Fibroblast of the aortic adventitia (primary cell): ENCODE measurements at regions not wholly inside any gene's neighbourhood (a gene's known extent, or its start where the extent isn't known, plus 50 kb on each side); places are given as distances from the start of the nearest gene placed in this dataset.

Experiments
- DNase-seq: peaks from one replicate; pipeline ENCODE4 v3.0.0-alpha.2; 2010; ENCODE audit warnings: low read depth
- H3K4me3 ChIP-seq: 2 replicates; pipeline ENCODE4 v1.5.1; 2011; ENCODE audit warnings: low read depth, mild to moderate bottlenecking, control low read depth, low read length, moderate library complexity
- TF ChIP-seq, protein P1 (sequence below): IDR thresholded peaks from 2 replicates; pipeline ENCODE4 v1.5.1; 2011; ENCODE audit warnings: mild to moderate bottlenecking, low read length, control low read depth, inconsistent platforms; ENCODE audit not compliant: insufficient read depth

DNA sequence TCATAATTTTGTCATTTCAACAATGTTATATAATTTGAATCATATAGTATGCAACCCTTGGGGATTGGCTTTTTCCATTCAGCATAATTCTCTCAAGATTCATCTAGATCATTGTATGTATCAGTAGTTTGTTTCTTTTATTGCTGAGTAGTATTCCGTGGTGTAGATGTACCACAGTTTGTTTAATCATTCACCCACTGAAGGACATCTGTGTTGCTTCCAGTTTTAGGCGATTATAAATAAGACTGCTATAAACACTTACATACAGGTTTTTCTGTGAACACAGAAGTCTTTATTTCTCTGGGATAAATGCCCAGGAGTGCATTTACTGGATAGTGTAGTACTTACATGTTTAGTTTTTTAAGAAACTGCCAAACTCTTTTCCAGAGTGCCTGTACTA is 374.1 kb downstream of the DEPDC1B start:
- TF ChIP-seq, protein P1, sequence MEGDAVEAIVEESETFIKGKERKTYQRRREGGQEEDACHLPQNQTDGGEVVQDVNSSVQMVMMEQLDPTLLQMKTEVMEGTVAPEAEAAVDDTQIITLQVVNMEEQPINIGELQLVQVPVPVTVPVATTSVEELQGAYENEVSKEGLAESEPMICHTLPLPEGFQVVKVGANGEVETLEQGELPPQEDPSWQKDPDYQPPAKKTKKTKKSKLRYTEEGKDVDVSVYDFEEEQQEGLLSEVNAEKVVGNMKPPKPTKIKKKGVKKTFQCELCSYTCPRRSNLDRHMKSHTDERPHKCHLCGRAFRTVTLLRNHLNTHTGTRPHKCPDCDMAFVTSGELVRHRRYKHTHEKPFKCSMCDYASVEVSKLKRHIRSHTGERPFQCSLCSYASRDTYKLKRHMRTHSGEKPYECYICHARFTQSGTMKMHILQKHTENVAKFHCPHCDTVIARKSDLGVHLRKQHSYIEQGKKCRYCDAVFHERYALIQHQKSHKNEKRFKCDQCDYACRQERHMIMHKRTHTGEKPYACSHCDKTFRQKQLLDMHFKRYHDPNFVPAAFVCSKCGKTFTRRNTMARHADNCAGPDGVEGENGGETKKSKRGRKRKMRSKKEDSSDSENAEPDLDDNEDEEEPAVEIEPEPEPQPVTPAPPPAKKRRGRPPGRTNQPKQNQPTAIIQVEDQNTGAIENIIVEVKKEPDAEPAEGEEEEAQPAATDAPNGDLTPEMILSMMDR, result no peak
- no peak overlapping the region for H3K4me3 ChIP-seq
- DNase-seq, result no peak

DNA sequence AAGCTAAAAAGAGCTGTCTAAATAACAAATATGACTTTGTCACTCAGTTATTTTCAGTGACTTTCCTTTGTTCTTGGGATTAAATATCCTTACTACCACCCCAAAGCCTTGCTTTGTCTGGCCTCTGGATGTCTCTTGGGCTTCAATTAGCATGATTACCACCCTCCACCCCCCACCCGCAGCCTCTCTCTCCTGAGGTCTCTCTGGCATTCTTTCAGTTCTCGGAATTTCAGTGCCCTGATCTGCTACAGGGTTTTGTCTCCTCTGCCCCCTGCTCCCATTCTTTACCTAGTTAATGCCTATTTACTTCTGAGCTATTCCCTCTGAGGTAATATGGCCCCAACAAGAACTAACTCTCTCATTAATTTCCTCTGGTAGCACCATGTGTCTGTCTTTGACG is 376.4 kb downstream of the DEPDC1B start:
- no peak overlapping the region for H3K4me3 ChIP-seq
- DNase-seq, result no peak
- TF ChIP-seq, protein P1, result no peak

DNA sequence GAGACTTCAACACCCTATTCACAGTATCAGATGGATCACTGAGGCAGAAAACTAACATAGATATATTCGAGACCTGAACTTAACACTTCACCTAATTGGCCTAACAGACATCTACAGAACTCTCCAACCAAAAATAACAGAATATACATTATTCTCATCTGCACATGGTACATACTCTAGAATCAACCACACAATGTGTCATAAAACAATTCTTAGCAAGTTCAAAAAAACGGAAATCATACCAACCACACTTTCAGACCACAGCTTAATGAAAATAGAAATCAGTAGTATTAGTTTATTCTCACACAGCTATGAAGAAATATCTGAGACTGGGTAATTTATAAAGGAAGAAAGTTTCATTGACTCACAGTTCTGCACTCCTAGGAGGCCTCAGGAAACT is 387.9 kb downstream of the DEPDC1B start:
- no peak for DNase-seq
- no peak overlapping the region for H3K4me3 ChIP-seq
- TF ChIP-seq, protein P1, result no peak

DNA sequence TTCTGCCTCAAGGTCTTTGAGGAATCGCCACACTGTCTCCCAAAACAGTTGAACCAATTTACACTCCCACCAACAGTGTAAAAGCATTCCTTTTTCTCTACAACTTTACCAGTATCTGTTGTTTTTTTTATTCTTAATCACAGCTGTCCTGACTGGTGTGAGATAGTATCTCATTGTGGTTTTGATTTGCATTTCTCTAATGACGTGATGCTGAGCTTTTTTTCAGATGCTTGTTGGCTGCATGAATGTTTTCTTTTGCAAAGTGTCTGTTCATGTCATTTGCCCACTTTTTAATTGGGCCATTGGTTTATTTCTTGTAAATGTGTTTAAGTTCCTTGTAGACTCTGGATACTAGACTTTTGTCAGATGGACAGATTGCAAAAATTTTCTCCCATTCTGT is 400.0 kb downstream of the DEPDC1B start:
- DNase-seq, result no peak
- H3K4me3 ChIP-seq, result no peak overlapping the region
- TF ChIP-seq, protein P1, result no peak

DNA sequence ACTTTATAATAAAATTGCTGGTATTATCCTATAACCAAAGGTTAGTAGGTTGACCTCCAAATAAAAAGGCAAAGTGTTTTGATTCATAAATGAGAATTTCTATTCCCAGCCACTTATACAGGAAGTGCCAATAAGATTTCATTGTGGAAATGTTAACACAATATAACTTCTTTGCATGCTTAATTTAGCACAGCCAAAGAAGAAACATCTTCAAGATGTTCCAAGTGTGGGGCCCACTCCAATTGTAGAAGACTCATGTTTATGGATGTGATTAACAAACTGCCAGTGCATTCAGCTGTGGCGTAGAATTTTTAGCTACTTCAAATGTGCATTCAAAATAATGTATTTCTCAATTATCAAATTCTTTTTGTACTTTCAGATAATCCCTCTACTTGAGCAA is 402.3 kb downstream of the DEPDC1B start:
- no peak overlapping the region for H3K4me3 ChIP-seq
- DNase-seq, result no peak
- TF ChIP-seq, protein P1, result no peak

DNA sequence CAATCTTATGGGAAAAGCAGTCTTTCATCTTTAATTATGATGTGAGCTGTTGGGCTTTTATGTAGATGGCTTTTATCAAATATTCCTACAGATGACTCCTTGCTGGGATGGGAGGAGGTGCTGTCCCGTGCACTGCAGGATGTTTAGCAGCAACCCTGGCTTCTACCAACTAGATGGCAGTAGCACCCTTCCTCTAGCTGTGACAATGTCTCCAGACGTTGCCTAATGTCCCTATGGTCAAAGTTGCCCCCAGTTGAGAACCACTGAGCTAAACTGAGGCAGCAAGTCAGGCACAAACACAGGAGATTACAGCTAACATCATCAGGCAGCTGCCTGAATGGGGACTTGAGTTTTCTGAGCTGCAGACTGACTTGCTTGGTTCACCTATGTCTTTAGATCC is 401.9 kb upstream of the PDE4D start:
- TF ChIP-seq, protein P1, result peak; percentile 60
- peak; percentile 52 for DNase-seq
- no peak overlapping the region for H3K4me3 ChIP-seq

DNA sequence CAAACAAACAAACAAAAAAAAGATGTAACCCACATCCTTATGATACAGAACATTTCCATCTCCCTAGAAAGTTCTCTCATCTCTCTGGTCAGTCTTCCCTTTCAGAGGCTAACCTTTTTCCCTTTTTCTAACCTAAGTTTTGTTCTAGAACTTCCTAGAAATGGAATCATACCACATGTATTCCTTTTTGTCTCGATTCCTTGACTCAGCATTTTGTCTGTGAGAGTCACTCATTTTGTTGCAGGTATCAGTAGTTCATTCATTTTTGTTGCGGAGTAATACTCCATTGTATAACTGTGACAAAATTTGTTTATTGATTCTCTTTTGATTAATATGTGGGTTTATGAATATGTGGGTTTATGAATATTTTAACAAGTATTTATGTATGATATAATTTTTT is 400.0 kb upstream of the PDE4D start:
- H3K4me3 ChIP-seq, result no peak overlapping the region
- DNase-seq, result no peak
- TF ChIP-seq, protein P1, result no peak
